ENCODE measurements at regions not wholly inside any gene's neighbourhood (a gene's known extent, or its start where the extent isn't known, plus 50 kb on each side); places are given as distances from the start of the nearest gene placed in this dataset.
"Not testable (repeated sequence)": the region's sequence is repeated elsewhere in the genome, so short reads cannot be mapped to it uniquely, and the experiment has no call there.

DNA sequence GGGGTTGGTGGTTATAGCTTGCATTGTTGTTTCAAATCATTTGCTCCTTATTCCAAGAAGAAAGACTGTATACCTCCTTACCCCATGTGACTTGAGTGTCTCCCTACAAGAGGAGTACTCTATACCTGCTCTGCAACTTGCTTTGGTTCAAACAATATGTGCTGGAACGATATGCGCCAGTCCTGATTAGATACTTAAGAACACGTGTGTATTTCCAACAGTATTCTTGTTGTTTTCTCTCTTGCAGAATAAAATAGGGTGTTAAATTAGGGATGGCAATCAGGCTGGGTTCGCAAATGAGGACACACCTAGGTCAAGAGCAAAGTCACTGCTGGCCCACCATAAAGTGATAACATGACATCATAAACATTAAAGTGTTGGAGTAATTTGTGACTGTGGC is 895.0 kb upstream of the SLITRK1 start:
- H3K27ac ChIP-seq (ENCODE audit: low read length): no peak overlapping the region
- H4K20me1 ChIP-seq (ENCODE audit: insufficient read depth, low read length): no peaks in the 10 kb centered on the region
- ATAC-seq (ENCODE audit: insufficient read depth, low read depth) (no peak), DNase-seq (no peak)
- H3K4me2 ChIP-seq (ENCODE audit: insufficient read depth, low read length): no peak overlapping the region
- no peaks in the 10 kb centered on the region for H3K79me2 ChIP-seq (ENCODE audit: insufficient read depth, low read length)
- no peaks in the 10 kb centered on the region for H3K27me3 ChIP-seq (ENCODE audit: insufficient read depth, low read length, poor library complexity)
- no peak overlapping the region for H3K9ac ChIP-seq (ENCODE audit: low read depth, low read length)
- no peak for TF ChIP-seq EZH2 (IDR thresholded peaks at IDR 0.05; ENCODE audit: borderline replicate concordance, low read depth, low read length, severe bottlenecking)
- TF ChIP-seq, protein P1, sequence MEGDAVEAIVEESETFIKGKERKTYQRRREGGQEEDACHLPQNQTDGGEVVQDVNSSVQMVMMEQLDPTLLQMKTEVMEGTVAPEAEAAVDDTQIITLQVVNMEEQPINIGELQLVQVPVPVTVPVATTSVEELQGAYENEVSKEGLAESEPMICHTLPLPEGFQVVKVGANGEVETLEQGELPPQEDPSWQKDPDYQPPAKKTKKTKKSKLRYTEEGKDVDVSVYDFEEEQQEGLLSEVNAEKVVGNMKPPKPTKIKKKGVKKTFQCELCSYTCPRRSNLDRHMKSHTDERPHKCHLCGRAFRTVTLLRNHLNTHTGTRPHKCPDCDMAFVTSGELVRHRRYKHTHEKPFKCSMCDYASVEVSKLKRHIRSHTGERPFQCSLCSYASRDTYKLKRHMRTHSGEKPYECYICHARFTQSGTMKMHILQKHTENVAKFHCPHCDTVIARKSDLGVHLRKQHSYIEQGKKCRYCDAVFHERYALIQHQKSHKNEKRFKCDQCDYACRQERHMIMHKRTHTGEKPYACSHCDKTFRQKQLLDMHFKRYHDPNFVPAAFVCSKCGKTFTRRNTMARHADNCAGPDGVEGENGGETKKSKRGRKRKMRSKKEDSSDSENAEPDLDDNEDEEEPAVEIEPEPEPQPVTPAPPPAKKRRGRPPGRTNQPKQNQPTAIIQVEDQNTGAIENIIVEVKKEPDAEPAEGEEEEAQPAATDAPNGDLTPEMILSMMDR (IDR thresholded peaks at IDR 0.05; ENCODE audit: borderline replicate concordance, extremely low read depth, low read length, poor library complexity, severe bottlenecking): no peak
- H2AFZ ChIP-seq (ENCODE audit: low read depth, low read length): no peak overlapping the region
- no peaks in the 10 kb centered on the region for H3K9me3 ChIP-seq (ENCODE audit: insufficient read depth, low read length, severe bottlenecking)
- H3K4me1 ChIP-seq (ENCODE audit: insufficient read depth, low read length): no peaks in the 10 kb centered on the region
- no peak overlapping the region for H3K4me3 ChIP-seq (ENCODE audit: low read depth in 1 of 2, low read length in 2 of 2)
- H3K36me3 ChIP-seq (ENCODE audit: insufficient read depth, low read length): no peaks in the 10 kb centered on the region

DNA sequence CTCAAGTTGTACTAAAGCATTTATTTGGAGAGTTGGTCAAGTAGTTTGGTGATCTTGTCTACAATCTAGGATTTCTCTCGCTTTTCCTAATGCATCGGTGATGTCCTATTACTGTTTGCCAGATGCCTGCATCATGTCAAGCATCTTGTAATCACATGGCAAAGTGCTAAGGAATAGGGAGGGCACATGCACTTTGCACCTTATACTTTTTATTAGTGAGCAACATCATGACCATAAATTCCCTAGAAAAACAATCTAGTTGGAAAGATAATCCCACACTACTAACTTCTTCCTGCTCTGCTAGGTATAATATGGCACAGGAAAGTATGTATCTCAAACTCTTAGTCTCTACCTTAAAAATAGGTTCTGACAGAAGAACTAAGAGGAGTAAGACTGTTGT is 894.3 kb upstream of the SLITRK1 start:
- Histone ChIP-seq H3K27ac (ENCODE audit: low read length) (no peak overlapping the region), H3K79me2 (ENCODE audit: insufficient read depth, low read length) (no peaks in the 10 kb centered on the region), H3K9me3 (ENCODE audit: insufficient read depth, low read length, severe bottlenecking) (no peaks in the 10 kb centered on the region), H2AFZ (ENCODE audit: low read depth, low read length) (no peak overlapping the region), H3K4me1 (ENCODE audit: insufficient read depth, low read length) (no peaks in the 10 kb centered on the region), H3K27me3 (ENCODE audit: insufficient read depth, low read length, poor library complexity) (no peaks in the 10 kb centered on the region), H3K36me3 (ENCODE audit: insufficient read depth, low read length) (no peaks in the 10 kb centered on the region), H3K4me3 (ENCODE audit: low read depth in 1 of 2, low read length in 2 of 2) (no peak overlapping the region), H3K9ac (ENCODE audit: low read depth, low read length) (no peak overlapping the region), H3K4me2 (ENCODE audit: insufficient read depth, low read length) (no peak overlapping the region), H4K20me1 (ENCODE audit: insufficient read depth, low read length) (no peaks in the 10 kb centered on the region)
- TF ChIP-seq, protein P1 (IDR thresholded peaks at IDR 0.05; ENCODE audit: borderline replicate concordance, extremely low read depth, low read length, poor library complexity, severe bottlenecking): no peak
- no peak for TF ChIP-seq EZH2 (IDR thresholded peaks at IDR 0.05; ENCODE audit: borderline replicate concordance, low read depth, low read length, severe bottlenecking)
- no peak for ATAC-seq (ENCODE audit: insufficient read depth, low read depth)
- no peak for DNase-seq

DNA sequence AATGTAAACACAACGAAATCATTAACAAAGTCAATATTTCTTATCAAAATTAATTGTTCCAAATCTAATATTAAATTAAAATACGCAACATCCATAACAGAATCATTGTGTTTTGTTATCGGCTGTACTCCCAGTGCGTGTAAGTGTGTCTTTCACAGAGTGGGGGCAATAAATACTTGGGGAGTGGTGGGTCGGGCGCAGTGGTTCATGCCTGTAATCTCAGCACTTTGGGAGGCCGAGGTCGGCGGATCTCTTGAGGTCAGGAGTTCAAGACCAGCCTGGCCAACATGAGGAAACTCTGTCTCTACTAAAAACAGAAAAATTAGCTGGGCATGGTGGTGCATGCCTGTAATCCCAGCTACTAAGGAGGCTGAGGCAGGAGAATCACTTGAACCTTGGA is 893.6 kb upstream of the SLITRK1 start:
- H3K4me1 ChIP-seq (ENCODE audit: insufficient read depth, low read length); H3K27me3 ChIP-seq (ENCODE audit: insufficient read depth, low read length, poor library complexity); H3K9me3 ChIP-seq (ENCODE audit: insufficient read depth, low read length, severe bottlenecking); H3K4me2 ChIP-seq (ENCODE audit: insufficient read depth, low read length); H4K20me1 ChIP-seq (ENCODE audit: insufficient read depth, low read length); H3K79me2 ChIP-seq (ENCODE audit: insufficient read depth, low read length); DNase-seq; H3K4me3 ChIP-seq (ENCODE audit: low read depth in 1 of 2, low read length in 2 of 2); H3K27ac ChIP-seq (ENCODE audit: low read length); H3K36me3 ChIP-seq (ENCODE audit: insufficient read depth, low read length); H3K9ac ChIP-seq (ENCODE audit: low read depth, low read length); ATAC-seq (ENCODE audit: insufficient read depth, low read depth); H2AFZ ChIP-seq (ENCODE audit: low read depth, low read length): not testable (repeated sequence)

DNA sequence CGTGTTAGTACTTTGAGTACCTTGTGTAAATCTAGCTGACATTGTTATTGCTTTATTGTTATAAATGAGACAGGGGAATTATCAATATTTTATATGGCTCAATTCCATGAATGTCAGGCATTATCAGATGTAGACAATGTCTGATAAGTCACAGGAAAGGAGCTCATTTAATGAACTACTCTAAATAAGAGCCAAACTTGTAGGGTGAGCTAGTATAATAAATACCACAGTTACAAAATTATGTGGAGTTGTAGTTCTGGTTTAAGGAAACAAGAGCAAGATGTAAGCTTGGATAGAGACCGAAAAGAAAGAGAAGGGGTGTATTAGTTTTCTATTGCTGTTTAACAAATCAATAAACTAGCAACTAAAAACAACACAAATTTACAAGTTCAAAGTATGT is 891.8 kb upstream of the SLITRK1 start:
- no peak overlapping the region for H3K4me2 ChIP-seq (ENCODE audit: insufficient read depth, low read length)
- no peaks in the 10 kb centered on the region for H3K9me3 ChIP-seq (ENCODE audit: insufficient read depth, low read length, severe bottlenecking)
- no peak overlapping the region for H2AFZ ChIP-seq (ENCODE audit: low read depth, low read length)
- H3K27me3 ChIP-seq (ENCODE audit: insufficient read depth, low read length, poor library complexity): no peaks in the 10 kb centered on the region
- no peak overlapping the region for H3K27ac ChIP-seq (ENCODE audit: low read length)
- no peaks in the 10 kb centered on the region for H3K79me2 ChIP-seq (ENCODE audit: insufficient read depth, low read length)
- no peak overlapping the region for H3K9ac ChIP-seq (ENCODE audit: low read depth, low read length)
- ATAC-seq (ENCODE audit: insufficient read depth, low read depth) (no peak), DNase-seq (no peak)
- H3K4me3 ChIP-seq (ENCODE audit: low read depth in 1 of 2, low read length in 2 of 2): no peak overlapping the region
- no peaks in the 10 kb centered on the region for H4K20me1 ChIP-seq (ENCODE audit: insufficient read depth, low read length)
- TF ChIP-seq EZH2 (IDR thresholded peaks at IDR 0.05; ENCODE audit: borderline replicate concordance, low read depth, low read length, severe bottlenecking): no peak
- TF ChIP-seq, protein P1 (IDR thresholded peaks at IDR 0.05; ENCODE audit: borderline replicate concordance, extremely low read depth, low read length, poor library complexity, severe bottlenecking): no peak
- H3K4me1 ChIP-seq (ENCODE audit: insufficient read depth, low read length): no peaks in the 10 kb centered on the region
- no peaks in the 10 kb centered on the region for H3K36me3 ChIP-seq (ENCODE audit: insufficient read depth, low read length)
